NOMO-1 treated with dmso at 0.1 percent for 144 hours (cell line): ENCODE measurements at regions not wholly inside any gene's neighbourhood (a gene's known extent, or its start where the extent isn't known, plus 50 kb on each side); places are given as distances from the start of the nearest gene placed in this dataset.

Source experiments
- DNase-seq: peaks from one replicate; lab custom pipeline; 2025; ENCODE audit not compliant: unreplicated experiment; lab: John Stamatoyannopoulos, UW

DNA sequence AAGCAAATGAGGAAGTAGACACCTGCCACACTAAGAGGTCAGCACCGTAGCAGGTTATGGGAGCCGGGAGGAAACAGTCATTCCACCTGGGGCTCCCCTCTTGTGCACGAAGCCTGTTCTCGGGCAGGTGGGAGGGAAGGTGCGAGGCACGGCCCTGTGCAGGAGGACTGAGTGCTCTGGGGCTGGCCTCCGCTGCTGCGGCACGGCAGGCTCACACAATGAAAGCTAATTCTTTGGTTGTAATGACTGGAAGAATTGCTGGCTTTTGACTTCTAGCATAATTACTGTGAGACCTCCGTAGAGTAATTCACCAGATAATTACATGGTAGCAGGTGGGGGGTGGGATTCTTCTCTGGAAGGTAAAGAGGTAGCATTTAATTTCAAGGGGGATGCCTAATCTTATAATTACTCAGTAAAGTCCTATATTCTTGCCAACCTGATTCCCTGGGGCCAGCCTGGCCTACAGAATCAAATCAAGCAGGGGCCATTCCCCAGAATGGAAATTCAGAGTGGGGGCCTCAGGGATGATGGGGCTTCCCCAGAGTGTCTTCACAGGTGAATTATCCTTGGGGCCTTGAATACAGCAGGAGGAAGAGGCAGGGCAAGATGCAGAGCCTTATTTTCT lies 129.1 kb downstream of the TPRA1 start:
- no peak for DNase-seq

DNA sequence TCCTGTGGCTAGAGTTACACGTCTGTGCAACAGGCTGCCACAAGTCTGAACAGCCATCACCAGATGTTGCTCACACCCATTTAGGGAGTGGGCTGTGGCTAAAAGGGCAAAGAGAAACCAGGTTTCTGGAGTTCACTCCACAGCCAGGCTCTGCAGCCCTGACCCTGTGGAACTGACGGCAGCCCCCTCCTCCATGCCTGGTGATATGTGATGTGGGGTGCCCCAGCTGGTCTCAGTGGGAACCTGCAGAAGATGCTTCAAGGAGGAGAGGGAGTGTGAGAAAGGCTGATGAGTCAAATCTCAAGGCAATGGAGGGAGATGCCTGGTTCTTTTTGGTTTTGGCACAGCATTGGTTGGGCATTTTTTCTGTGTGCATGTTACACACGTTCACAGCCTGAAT lies 130.6 kb downstream of the TPRA1 start:
- DNase-seq: no peak

GRCh38 chr3:127458696-127459604 lies 131.6 kb downstream of the TPRA1 start:
- DNase-seq: no peak

DNA sequence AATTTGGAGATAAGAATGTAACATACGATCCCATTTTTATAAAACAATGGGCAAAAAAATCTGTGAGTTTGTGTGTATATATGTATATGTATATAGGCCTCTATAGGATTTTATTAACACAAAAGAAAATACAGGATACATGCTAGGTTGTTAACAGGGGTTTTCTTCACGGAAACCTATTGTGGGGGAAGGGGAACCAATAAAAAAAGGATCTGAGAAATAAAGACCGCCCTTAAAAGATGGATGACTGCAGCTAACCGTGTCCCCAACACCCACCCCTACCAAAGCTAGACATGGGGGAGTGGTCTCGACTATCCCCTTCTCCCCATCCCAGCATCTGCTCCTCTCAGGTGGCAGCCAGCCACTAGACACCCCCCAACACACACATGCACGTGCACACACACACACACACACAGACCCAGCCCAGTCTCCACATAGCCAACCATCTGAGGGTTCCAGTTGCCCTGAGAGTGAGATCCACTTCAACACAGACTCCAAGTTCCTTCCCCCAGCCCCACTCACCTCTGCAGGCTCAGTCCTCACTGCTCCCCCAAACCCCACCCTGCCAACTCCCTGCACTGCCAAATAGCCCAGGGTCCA lies 132.9 kb downstream of the TPRA1 start:
- no peak for DNase-seq

DNA sequence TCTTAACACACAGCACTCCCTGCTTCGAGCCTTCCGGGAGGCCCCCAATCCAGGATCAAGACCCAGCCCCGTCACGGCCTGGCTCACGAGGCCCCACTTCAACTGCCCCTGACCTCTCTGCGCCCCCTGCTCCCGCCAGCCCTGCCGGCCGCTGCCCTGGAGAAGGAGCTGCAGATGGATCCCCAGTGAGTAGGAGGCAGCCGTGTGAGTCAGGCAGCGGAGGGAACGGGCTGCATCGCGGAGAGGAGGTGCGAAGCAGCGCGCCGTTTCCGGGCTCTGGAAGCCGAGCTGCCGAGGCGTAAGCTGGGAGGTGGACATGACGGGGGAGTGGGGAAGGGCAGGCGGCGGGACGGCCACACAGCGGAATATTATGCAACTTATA lies 133.4 kb downstream of the TPRA1 start:
- DNase-seq: no peak

GRCh38 chr3:127456471-127457093 lies 134.0 kb downstream of the TPRA1 start:
- DNase-seq: no peak

DNA sequence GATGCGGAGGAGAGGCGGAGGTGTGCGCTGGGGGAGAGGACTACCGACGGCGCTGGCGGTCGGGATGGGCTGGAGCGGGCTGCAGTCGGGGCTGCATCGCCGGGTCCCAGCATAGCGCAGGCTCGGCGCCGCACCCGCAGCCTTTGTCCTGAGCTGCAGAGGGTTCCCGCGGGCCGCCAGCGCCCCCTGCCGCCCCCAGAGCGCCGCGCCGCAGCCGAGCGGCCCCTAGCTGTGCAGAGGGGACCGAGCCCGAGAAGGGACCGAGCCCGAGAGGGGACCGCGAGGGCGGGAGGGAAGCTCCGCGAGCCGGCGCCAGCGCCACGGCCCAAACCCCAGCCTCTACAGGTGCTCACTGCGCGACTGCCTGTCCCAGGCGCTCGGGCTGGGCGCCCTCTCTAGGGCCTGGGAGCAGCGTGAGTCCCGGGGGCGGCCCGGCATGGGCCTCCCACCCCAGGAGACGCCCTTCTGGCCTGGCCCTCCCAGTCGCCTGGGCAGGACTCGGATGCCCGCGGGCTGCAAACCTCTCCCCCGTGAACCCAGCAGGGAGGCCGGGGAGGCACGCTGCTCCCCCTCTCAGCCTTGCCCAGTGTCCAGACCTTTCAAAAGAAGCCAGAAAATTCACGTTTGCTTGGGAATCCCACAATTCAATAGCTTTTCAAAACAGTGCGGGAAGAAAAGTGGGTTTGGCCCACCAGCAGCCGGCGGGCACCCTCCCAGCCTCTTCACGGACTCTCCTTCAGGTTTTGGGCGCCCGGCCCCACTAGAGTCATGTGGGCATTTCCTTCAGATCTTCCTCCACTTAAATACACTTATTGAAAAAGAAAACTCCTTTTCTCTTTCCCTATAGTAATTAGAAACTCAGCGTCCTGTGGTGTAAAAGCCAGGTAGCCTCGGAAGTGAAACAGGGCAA lies 134.7 kb downstream of the TPRA1 start:
- peak; percentile 12 for DNase-seq

- DNase-seq: no peak
Measured at GRCh38 chr3:127454968-127455367, 135.6 kb downstream of the TPRA1 start.

- no peak for DNase-seq
Measured at GRCh38 chr3:127454051-127454450, 136.5 kb downstream of the TPRA1 start.

DNA sequence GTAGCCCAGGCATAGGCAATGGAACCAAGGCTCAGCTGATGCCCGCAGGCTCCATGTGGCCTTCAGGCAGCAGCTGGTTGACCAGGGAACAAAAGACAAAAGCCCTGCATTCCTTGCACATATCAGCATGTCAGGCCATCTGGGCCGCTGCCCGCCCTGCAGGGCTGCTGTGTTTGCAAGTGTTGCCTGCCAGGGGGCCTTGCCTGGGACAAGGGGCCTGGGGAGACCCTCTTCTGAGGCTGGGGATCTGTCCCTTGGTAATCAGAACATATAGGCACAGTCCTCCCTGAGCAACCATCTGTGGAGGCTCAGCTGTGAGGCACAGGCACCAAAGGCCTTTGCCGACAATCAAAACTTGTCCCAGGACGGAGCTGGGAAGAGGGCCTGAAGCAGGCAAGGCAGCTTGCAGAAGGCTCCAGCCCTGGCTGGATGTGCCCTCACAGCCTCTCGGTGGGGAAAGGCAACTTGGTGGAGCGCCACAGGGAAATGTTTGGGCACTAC lies 138.2 kb downstream of the TPRA1 start:
- DNase-seq: no peak

DNA sequence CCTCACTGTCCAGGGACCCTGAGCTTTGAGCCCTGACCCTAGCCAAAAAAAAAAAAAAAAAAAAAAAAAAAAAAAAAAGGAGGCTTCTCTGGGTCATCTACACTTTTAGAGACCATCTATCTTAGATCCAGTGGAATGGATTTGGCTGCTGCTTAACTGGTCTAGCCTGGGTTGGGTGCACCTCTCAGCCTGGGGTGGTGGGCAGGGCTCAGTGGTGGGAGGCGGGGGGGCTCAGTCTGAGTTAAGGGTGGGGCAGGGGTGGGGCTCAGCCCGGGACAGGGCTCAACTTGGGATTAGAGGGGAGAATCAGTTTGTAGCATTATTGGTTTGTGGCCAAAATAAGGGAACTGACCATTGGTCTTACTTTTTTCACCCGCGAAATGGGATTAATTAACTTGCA lies 139.2 kb downstream of the TPRA1 start:
- DNase-seq: no peak

DNA sequence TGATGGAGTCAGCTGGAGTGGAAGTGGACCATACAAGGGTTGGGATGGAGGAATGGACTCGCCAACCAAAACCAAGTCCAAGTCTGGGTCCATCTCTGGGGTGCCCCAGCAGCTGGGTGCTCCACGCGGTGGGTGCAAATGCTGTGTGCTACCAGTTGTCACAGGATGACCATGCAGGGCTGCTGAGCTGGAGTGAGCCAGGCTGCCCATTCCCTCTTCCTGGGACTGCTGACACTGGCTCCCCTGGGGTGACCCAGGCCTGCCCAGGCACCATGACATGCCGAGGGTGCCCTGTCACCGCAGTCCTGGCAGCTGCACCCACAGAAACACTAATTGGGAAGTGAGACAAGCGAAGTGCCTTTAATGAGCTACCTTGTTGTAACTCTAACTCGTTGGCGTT lies 140.2 kb downstream of the TPRA1 start:
- DNase-seq: no peak

DNA sequence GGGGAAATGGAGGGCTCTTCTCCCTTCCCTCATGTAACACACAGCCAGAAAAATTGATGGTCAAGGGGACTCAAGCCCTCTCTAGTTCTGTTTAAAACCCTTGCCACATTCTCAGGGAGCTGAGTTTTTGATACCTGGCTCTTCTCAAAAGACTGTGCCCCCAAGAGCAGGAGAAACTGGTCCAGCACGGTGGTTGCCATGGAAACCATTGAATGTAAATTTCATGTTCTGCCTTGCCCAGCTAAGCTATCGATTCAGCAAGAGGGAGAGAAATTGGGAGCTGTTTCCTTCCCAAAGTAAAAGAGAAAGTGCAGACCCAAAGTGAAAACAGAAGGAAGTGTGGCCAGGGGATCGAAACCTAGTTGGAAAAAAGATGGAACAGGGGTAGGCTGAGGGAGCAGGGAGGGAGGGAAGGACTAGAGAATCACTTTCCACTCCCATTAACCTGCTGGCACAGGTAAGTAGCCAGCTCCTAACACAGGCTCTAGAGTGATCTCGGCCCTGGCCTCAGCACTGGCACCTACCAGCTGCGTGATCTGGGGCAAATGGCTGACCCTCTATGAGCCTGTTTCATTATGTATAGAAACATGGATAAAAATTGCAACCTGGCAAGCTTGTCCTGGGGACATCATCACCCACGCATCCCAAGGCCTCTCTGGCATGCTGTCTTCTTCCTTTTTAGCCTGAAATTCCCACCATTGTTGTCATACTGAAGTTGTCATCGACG lies 140.9 kb downstream of the TPRA1 start:
- DNase-seq: no peak

DNA sequence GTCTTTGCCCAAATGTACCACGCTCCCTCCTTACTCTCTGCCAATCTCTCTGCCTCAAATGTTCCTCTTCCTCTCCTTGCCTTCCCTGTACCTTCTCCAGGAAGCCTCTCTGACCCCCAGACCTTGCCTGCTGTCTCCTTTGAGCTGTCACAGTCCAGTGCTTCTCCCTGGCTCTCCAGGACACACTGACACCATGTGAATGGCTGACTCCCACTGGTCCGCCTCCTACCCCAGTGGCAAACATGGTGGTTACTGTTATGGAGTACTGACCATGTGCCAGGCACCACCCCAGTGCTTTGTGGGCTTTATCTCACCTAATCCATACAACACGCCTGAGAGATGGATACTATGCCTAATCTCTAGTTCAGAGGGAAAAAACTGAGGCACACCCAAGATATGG lies 141.9 kb downstream of the TPRA1 start:
- no peak for DNase-seq

DNA sequence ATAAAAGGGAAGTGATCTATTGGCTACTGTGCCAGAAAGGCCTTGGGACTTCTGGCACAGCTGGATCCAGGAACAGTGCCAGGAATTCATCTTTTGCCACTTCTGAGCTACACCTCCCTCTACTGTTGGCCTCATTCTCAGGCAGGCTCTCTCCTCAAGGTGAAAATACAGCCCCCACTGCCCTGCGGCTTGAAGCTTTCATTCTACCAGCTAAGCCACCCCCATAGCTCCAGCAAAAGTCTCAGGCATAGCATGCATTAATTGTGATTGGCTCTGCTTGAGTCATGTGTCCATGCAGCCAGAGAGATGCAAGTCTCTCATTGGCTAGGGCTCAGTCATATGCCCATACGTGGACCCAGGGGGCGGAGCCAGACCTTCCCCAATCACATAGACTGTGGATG lies 142.4 kb downstream of the TPRA1 start:
- no peak for DNase-seq

GRCh38 chr3:127446756-127447155 lies 143.8 kb downstream of the TPRA1 start:
- DNase-seq: no peak

- no peak for DNase-seq
Measured at GRCh38 chr3:127445581-127446343, 144.8 kb downstream of the TPRA1 start.

- DNase-seq: no peak
Measured at GRCh38 chr3:127444761-127445160, 145.8 kb downstream of the TPRA1 start.
